ENCODE measurements at regions not wholly inside any gene's neighbourhood (a gene's known extent, or its start where the extent isn't known, plus 50 kb on each side); places are given as distances from the start of the nearest gene placed in this dataset.

DNA sequence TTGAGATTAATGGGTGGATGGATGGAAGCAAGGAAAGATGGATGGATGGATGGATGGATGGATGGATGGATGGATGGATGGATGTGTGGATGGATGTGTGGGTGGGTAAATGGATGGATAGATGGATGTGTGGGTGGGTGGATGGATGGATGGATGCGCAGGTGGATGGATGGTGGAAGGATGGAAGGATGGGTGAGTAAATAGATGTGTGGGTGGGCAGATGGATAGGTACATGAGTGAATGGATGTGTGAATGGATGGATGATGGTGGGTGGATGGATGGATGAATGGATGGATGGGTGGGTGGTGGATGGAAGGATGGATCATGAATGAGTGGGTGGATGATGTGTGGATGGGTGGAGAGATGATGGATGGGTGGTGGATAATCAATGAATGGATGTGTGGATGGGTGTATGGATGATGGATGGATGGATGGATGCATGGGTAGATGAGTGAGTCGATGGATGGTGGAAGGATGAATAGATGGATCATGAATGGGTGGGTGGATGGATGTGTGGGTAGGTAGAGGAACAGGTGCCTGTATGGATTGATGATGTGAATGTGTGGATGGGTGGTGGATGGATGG, 375.2 kb downstream of the BRD1 start:
- no peak for DNase-seq

DNA sequence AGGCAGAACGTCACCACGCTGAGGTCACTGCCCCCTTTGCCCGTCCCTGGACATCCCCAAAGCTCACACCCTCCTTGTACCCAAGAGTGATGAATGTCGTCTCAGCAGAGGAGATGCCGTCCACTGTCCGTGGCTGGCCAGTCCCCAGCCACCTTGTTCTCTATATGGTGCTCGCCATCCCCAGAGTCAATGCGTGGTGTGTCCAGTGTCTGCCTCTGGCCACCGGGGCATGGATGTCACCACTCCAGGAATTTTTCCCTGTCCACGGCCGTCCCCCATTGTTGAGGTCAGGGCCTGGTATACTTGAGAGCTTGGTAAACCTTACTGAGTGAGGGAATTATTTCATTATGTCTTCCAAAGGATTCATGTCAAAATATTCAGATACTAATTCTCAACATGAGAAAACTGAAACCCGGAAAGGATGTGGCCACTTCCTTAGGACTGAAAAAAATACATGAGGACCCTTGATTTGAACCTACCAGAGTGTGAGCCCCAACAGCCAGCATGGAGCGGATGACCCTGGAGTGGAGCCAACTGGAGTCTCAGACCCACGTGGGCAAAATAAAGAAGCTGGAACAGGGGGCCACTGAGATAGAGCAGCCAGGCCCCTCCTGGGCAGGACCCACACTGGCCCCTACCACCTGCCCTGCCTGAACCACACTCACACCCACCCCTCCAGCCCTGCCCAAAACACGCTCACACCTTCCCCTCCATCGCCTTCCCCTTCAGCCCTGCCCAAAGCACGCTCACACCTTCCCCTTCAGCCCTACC, 376.4 kb downstream of the BRD1 start:
- DNase-seq, result no peak

DNA sequence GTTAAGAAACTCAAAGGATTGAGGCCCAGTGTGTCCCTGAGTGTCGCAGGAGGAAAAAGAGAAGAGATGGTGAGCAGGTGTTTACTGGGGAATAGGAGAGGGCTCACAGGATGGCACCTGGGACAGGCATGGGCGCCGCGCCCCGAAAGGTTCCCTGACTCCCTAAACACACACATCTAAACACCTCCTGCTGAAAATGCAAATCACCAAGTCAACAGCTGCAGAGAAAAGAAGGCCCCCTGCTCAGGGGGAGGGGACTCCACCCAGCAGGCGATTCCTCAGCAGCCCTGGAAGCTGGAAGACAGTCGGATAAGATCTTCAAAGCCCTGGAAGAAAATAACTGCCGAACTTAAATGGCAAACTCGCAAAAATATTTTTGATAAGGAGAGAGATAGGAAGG, 377.2 kb downstream of the BRD1 start:
- no peak for DNase-seq

DNA sequence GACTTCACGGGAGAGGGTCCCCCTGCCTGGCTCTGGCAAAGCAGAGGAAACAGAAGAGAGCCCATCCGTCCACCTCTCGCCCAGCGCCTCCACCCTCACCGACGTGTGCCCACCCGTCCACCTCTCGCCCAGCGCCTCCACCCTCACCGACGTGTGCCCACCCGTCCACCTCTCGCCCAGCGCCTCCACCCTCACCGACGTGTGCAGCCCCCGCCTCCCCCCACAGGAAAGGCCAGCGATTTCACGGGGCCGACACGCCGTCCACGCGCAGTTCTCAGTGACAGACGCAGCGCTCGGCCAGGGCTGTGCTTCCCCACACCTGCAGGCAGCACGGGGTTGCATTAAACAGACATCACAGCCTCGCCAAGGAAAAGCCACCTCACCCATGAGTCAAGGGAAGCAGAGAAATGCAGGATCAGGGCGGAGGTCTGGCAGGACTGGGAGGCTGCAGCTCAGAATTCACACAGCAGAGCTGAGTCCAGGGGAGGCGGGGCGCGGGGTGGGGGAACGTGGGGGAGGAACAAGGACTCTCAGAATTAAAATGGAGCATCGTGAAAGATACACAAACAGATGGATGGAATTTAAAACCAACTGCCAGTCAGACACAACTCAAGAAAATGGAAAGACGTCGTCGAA, 377.7 kb downstream of the BRD1 start:
- DNase-seq, result no peak

DNA sequence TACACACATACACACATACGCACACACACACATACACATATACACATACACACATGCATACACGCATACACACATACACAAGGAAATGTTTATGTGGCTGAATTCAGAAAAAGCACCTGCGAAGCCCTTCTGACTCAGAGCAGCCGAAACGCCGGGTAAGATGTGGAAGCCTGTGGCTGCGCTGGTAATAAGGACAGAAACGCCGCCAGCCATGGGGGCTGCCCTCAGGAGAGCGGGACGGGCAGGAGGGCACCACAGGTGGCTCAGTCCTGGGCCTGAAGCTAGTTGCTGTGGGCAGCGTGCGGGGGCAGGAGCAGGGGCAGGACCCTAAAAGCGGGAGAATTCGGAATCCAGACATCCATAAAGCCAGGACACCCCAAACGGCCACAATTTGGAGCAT, 378.3 kb downstream of the BRD1 start:
- no peak for DNase-seq

DNA sequence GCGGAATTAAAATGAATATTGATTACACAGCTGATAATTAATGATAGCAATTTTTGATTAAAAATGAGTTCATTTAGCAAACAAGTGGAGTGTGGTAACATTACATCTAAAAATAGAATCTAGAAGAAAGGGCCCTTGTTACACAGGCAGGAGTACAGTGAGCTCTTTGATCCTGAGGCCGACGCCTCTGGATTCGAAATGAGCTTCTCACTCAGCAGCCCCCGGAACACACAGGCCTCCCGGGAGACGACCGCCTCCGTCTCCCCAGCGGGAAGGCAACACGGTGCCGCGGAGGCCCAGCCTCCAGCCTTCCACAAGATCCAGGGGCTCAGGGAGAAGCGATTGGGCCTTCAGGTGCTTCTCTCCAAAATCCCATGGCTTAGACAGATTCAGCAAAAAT, 379.1 kb downstream of the BRD1 start:
- no peak for DNase-seq

DNA sequence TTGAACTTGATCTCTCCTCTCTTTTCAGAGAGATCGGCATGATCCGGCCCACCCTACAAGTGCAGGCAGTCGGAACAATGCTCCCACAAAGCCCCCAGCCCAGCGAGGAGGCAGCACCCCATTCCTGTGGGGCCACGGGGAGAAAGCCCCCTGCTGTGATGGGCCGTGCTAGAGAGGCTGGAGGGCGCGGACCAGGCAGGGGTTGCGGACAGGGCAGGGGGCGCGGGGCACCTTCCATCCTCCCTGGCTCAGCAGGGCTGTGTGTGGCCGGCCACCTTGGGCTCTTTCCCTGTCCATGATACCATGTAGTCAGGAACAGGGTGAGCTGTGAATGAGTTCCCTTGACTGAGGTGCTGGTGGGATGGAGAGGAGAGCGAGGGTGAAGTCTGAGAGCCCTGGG, 379.8 kb downstream of the BRD1 start:
- DNase-seq, result no peak

DNA sequence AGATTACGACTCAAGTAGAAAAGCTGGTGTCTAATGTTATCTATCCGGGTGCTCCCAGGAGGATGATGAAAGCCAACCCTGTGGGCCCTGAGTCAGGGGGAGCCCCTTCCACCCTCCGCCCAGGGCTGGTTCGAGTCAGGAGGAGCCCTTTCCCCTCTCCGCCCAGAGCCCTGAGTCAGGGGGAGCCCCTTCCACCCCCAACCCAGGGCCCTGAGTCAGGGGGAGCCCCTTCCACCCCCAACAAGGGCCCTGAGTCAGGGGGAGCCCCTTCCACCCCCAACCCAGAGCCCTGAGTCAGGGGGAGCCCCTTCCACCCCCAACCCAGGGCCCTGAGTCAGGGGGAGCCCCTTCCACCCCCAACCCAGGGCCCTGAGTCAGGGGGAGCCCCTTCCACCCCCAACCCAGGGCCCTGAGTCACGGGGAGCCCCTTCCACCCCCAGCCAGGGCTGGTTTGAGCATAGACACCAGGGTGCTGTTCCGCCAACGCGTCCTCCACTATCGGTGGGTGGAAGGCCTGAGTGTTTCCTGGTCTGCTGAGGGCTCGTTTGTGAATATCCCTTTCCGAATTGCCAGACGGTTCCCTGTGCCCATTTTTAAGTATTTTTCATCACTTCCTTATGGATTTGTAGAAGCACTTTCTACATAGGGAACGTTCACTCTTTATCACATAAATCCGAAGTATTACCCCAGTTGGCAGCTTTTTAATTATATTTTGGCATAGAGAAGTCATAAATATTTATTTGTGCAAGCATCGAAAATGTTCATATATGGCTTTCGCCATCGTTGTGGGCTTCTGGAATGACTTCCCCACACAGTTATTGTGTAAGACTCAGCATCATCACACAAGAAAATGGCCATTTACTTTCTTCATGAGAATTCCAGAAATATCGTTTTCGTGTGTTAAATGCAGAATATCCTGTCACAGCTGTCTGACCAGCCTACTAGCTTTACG, 380.6 kb downstream of the BRD1 start:
- no peak for DNase-seq

DNA sequence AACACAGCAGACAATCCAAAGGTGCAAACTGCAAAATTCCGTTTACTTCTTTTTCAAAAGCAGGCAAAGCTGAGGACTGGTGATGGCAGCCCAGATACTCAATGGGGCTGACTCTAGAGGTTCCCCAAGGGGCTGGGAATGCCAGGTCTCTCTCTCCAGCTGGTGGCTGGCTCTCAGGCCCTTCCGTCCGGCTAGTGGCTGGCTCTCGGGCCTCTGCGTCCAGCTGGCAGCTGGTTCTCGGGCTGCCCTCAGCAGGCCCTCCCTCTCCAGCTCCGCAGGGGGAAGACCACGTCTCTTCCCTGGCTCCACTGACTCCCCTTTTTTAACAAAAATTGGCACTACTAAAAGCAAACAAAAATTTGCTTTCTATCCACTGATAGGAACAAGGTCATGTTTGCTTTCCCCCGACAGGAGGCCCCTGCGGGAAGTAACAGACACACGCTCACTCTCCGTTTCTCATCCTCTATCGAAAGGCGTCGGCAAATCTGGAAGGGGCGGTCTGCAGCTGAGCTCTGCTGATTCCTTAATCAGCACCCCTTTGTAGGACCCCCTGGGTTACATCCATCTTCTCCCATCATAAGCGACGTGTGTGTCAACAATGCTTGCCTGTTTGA, 381.4 kb downstream of the BRD1 start:
- DNase-seq, result no peak

DNA sequence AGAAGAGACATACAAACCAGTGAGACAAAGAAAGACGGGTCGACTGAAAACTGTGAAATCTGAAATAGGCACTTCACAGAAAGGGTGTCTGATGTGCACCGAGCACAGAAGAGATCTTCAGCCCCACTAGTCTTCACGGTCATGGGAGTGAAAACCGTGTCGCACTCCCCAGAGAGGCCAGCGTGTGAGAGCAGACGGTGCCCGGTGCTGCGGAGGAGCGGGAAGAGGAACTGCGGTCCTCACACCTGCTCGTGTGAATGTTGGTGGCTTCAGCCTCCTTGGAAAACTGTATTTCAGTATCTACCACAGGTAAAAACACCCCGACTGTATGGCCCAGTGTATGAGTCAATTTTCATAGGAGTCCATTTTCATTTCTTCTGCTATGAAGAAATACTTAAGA, 382.9 kb downstream of the BRD1 start:
- DNase-seq, result no peak

DNA sequence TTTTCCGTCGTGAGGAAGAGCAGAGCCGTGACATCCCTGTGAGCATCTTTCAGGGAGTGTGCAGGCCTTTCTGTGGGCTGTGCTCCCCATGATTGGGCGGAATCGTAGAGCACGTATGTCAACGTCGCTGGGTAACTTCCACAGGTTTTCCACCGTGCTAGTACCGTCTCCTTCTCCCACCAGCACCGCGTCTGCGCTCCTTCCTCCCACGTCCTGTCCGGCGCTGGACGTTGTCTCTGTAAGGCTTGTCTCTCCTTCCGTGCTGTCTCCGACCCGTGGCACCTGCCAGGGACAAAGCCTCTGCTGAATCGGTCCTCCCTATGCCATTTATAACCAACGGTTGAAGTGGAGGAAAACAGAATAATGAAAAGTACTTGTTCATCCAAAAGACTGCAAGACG, 386.7 kb downstream of the BRD1 start:
- DNase-seq, result no peak

DNA sequence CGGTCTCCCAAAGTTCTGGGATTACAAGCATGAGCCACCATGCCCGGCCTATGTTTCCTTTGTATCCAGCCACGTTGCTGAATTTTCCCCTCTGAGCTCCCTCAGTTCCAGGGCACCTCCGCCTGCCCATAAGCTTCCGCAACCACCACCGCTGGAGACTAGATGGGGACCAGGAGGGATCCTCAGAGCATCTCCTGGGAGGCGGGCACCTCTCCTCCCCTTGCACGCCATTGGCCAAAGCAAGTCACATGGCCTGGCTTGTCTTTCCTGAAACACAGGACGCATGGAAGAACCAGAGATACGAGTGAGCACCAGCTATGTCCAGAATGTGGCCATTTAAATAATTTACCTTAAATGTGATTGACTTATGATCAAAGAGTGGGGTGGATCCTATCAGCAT, 388.3 kb downstream of the BRD1 start:
- DNase-seq, result no peak

DNA sequence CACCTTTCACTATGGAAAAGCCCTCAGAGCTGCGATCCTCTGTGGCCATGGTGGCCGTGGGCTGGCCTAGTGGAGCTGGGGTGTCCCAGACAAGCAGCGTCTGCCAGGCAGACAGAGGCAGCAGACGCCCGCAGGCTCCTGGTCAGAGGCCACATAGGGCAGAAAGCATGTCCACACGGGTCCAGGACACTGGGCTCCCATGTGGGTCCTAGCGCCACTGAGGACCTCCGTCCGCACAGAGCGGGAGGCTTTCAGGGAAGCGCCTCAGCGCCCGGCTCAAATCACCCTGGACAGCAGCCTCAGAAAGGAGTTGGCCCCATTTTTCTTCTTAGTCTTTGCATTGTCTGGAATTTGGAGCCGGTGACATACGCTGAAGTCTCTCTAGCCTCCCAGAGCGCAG, 389.7 kb downstream of the BRD1 start:
- no peak for DNase-seq

DNA sequence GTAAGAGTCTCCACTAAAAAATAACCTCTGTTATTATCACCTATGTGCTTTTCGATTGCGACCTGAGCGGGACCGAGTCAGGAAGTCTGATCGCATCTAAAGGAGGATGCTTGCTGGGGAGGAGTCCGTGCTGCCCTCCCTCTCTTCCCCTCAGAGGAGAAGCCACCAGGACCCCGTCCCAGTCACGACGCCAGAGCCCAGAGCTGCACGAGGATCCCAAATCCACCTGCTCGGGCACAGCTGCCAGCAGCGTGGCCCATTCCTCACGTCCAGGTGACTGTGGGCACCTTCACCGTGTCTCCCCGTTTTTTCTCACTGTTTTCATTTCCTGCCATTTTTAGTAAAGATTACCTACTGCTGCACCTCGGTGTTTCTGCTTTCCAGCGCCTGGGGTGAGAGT, 390.3 kb downstream of the BRD1 start:
- DNase-seq, result no peak

DNA sequence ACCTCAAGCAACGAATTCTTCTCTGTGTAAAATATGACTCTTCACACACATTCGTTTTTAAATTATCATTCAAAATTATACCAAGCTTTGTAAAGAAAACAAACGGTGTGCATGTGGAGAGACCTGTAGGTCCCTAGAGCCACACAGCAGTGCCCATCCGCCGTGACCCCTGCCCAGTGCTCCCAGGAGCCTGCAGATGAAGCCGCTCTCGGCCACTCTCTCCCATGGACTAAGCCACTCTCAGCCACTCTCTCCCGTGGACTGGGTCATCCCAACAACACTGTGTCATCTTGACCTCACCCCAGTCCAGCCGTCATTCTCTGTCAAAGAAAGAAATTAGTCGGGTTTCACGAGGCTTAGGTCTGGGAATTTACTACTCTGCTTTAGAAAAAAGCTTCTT, 391.6 kb downstream of the BRD1 start:
- DNase-seq, result no peak

DNA sequence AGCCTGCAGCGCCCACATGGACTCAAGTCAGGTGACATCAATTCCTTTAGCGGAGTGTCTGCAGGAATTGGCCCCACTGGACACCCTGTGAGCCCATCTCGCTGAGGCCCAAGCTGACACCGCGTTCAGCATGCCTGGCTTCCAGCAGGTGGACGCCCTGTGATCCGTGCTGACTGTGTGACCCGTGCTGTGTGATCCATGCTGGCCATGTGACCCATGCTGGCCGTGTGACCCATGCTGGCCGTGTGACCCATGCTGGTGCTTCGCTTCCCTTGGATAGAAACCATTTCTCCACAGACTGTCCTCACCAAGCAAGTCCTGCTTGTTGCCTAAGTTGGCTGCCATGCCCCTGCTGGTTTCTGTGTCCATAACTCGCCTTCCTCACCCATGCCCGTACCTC, 392.1 kb downstream of the BRD1 start:
- DNase-seq, result no peak

DNA sequence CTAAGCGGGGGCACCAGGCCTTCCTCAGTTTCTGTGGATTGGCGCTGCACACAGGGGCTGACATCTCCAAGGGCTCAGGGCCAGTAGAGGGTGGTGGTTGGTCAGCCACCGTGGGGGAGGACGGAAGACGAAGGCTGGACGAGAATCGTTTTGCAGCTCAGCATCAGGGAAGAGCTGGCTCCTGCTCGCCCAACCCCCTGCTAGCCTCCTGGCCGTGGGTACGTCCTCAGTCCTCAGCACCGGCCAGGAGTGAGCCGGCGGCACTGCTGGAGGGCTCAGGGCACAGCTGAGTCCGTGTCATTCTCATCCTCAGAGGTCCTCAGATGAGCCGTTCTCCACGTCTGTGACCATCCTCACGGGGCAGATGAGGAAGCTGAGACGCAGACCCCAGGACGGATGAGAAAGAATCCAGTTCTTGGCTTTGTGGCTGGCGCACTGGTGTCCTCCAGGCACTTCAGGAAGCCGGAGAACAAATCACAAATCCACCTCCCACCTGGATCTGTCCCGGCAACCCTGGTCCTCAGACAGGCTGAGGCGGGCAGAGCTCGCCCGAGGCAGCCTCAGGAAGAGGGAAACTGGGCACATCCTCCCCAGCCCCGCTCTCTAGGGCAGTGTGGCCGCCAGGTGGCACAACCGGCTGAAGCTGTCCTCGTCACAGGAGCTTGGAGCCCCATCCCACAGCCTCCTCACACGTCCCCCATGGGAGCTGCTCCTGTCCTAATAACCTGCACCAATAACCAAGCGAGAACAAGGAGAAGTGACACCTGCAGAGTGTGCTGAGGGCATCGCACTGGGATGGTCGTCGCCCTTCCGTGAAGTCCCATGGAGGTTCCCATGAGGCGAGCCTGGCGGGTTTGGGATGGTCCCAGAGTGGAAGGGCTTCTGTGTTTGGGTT, 393.7 kb downstream of the BRD1 start:
- no peak for DNase-seq

DNA sequence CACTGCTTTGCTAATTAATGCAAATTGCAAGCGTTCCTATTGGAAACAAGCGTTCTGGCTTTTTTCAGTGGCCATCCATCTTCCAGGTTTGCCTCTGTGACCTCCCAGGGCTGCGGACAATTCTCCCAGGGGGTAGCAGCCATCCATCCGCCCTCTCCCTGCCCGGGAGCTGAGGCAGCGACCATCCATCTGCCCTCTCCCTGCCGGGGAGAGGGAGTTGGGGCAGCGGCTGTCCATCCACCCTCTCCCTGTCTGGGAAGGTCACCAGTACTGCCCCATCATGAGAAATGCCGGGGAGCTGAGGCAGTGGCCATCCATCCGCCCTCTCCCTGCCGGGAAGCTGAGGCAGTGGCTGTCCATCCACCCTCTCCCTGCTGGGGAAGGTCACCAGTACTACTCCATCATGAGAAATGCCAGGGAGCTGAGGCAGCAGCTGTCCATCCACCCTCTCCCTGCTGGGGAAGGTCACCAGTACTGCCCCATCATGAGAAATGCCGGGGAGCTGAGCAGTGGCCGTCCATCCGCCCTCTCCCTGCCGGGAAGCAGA, 394.7 kb downstream of the BRD1 start:
- no peak for DNase-seq

DNA sequence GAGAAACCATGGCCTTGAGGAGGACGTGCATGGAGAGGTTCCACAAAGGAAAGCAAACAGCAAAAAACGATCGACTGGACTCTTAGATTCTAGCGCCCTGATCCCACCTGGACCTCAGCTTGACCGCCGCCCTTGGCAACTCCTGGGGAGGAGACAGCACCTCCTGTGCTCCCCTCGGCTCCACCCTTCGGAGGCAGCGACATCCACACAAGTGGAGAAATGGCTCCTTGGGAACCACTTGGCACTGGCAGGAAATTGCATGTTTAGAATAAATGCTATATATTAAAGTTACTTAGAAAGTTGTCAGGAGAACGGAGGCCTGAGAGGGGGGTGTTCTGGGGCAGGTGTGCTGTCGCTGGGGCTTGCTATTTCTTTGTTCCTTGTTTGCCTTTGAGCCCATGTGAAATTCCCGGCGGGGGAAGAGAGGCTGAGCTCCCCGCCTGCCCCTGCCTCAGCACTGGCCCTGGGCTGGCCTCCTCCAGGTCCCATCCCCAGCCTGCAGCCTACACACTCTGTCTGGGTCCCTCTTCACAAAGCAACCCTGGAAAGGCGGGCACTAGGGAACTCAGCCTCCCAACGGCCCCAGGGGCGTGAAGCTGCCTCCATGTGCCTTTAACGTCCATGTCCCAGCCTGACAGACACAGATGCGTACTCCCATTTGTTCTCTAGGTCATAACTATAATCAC, 395.3 kb downstream of the BRD1 start:
- no peak for DNase-seq

DNA sequence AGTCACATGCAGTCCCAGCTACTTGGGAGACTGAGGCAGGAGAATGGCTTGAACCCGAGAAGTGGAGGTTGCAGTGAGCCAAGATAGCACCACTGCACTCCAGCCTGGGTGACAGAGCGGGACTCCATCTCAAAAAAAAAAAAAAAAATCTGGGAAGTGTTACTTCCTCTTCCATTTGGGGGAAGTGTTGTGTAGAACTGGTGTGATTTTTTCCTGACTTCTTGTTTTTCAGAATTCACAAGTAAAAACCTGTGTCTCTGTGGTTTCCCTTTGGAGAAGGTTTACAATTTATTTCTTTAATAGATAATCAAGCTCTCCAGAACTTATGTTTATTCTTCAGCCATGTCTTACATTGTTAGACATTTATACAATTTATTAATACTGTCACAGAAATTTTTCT, 396.1 kb downstream of the BRD1 start:
- no peak for DNase-seq

DNA sequence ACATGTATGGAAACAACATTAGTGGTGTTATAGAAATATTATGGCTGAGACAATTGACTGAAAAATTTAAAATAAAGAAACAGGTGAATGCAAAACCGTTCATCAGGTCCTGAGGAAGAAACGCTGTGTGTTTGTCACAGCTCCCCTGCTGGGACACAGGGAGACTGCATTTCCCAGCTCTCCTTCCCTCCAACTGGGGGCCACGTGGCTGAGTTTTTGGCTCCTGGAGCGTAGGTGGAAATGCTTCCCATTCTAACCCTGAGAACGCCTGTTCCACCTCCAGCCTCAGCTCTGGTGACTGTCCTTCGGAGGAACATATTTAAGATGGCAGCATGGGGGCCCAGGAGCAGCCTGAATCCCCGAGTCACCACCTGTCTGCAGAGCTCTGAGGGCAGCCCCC, 398.6 kb downstream of the BRD1 start:
- DNase-seq, result no peak
